G401.6 (cell line): ENCODE measurements at regions not wholly inside any gene's neighbourhood (a gene's known extent, or its start where the extent isn't known, plus 50 kb on each side); places are given as distances from the start of the nearest gene placed in this dataset.

Experiments used
- FAIRE-seq: peaks from 2 replicates; lab custom pipeline; 2012; peaks lifted over from hg19 to GRCh38; lab: Jason Lieb, UNC

- FAIRE-seq: no peak
Observed at GRCh38 chr13:33752597-33752996, 65.4 kb upstream of the RFC3 start.

- no peak for FAIRE-seq
Observed at GRCh38 chr13:33756929-33757328, 61.0 kb upstream of the RFC3 start.

DNA sequence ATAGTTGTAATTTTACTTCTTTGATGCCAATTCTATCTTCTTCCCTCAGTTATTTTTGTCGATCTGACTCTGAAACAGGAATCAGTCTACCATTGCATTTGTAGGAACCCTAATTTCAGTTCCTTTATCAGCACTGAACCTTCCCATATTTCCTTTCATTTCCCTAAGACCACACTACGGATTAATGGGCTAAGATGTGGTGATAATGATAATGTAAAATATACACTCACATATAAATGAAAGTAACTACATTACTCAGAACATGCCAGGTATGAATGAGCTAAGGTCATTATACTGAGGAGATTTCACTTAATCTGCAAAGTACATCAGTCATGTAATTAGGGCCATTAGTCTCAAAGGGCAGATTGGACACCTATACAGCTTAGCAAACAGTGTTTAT, 60.2 kb upstream of the RFC3 start:
- FAIRE-seq: no peak

GRCh38 chr13:33758113-33758512, 59.8 kb upstream of the RFC3 start:
- FAIRE-seq: no peak

DNA sequence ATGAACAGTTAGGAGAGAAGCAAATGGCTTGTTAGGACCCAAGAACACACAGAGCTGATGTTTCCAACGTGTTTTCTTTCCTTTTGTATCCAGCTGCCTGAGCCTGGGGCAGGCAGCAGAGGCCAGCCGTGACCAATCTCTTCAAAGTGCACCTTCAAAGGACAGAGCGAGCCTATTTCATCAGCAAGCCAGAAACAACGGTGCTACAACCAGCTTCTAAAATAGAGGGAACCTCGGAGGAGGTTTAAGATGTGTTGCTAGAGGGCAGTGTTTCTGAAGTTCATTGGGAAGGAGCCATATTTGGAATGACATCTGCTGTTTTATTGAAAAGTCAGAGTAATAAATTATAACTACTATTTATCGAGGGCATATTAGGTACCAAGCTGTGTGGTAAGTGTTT, 56.2 kb upstream of the RFC3 start:
- peak; percentile 6 for FAIRE-seq

- no peak for FAIRE-seq
Observed at GRCh38 chr13:33763021-33763420, 54.9 kb upstream of the RFC3 start.

- no peak for FAIRE-seq
Observed at GRCh38 chr13:33764716-33765115, 53.2 kb upstream of the RFC3 start.

DNA sequence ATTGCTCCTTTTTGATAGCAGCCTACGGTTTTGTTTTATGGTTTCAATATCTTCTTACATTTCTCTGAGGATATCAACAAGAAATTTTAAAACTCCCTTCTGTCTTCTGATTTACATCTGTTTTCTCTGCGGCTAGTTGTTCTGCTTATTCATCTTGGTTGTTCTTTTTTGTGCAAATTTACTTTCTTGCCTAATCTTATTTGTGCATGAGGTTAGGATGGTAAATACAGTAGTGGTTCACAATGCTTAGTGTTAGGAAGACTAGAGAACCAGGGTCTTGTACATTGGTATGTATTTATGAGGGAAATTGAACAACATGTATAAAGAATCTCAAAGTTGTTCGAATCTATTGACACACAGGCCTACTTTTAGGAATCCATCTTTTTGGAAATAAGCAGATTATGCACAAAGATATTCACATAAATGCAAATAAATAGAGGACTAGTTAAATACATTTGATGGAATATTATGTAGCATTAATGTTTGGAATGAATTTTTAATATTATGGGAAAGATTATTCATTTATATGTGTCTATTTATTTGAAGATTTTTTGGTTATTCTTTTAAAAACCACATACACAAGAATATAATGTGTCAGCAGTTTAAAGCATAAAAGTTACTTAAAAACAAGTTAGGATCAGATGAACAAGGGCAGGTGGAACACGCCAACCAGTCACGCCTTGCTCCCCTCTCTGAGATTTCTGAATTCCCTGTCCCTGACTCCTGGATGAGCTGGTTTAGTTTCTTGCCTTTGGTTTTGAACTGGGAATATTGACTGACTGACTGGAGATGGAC, 51.4 kb upstream of the RFC3 start:
- peak; percentile 13 for FAIRE-seq

- FAIRE-seq: no peak
Observed at GRCh38 chr13:33767140-33767539, 50.8 kb upstream of the RFC3 start.
